SK-N-SH treated with all-trans-retinoic acid at 6 μM for 48 hours (cell line): ENCODE measurements at regions not wholly inside any gene's neighbourhood (a gene's known extent, or its start where the extent isn't known, plus 50 kb on each side); places are given as distances from the start of the nearest gene placed in this dataset.

Source experiments
- ESRRG ChIP-seq: fragments of 250-450 bp; sonication (Bioruptor Pico); IDR thresholded peaks from 2 replicates; pipeline ENCODE4 v1.6.1; 2021; ENCODE audit warnings: mild to moderate bottlenecking
- RARB ChIP-seq: fragments of 250-450 bp; sonication (Bioruptor Pico); IDR thresholded peaks from 2 replicates; pipeline ENCODE4 v1.8.0; 2021; ENCODE audit warnings: mild to moderate bottlenecking, moderate library complexity

GRCh38 chr3:168154089-168154488 is 58.4 kb upstream of the GOLIM4 start:
- TF ChIP-seq ESRRG (CRISPR knock-in tag) (no peak), RARB (CRISPR knock-in tag) (no peak)
